Stimulated activated CD8-positive, alpha-beta memory T cell treated with anti-CD3 and anti-CD28 coated beads, Interleukin-15, amount 100 ng/mL, for 48 hours (primary cell): ENCODE measurements at regions not wholly inside any gene's neighbourhood (a gene's known extent, or its start where the extent isn't known, plus 50 kb on each side); places are given as distances from the start of the nearest gene placed in this dataset.
A peak's percentile ranks its signal among the peaks of the same experiment; 100 is the strongest.
"Not testable (repeated sequence)": the region's sequence is repeated elsewhere in the genome, so short reads cannot be mapped to it uniquely, and the experiment has no call there.

Experiments used
- DNase-seq, 2 donors: peaks; one replicate each; pipeline ENCODE4 v3.0.0-alpha.2; 2020; ENCODE audit warnings: low read depth in 2 of 2

DNA sequence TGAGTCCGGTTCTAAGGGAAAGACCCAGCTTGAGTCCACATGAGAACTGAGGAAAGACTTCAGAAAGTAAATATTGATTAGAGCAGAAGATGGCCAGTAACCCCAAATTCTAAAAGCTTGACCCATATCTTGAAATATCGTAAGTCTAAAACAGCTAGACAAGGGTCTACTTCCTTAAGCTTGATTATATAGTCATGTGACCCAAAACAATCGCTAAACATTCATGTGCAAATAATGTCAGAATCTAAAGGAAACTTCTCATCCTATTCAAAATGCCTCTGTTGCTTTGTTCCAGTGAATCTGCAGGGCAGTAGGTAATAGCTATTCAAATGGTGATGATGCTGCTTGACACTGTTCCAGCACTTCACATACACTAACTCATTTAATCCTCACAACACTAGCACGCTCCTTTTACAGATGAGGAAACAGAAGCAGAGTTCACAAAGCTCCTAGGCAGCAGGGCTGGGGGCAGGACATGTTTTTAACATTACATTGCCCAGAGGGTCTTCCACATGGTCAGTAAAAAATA is 52.6 kb downstream of the TCF20 start:
- no peak for DNase-seq

DNA sequence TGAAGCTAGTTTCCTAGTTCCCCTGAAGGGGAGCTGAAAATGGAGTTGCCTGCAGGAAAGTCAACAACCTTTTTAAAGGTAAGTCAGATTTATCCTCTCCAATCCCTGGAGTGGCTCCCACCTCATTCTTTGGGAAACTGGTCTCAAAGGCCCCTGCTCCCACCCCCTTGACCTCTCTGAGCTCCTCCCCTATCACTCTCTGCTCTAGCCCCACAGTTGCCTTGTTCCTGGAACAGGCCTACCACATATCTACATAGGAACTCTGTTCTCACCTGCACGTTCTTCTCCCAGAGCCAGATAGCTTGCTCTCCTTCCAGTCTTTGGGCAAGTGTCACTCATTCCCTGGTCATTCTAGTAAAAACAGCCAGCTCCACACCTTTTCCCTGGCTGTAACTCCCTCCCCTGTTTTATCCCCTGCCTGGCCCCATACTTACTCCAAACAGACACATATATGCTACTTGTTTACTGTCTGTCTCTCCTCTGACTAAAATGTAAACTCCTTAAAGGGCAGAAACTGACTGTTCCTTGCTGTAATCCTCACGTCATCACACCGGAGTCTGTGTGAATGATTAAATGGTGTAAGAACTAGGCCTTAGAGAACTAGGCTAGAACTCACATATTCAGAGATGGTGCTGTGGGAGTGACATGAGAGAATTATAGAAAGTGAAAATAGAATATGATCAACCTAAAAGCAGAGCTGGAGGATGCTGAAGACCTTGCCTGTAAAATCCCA is 53.3 kb downstream of the TCF20 start:
- no peak for DNase-seq

DNA sequence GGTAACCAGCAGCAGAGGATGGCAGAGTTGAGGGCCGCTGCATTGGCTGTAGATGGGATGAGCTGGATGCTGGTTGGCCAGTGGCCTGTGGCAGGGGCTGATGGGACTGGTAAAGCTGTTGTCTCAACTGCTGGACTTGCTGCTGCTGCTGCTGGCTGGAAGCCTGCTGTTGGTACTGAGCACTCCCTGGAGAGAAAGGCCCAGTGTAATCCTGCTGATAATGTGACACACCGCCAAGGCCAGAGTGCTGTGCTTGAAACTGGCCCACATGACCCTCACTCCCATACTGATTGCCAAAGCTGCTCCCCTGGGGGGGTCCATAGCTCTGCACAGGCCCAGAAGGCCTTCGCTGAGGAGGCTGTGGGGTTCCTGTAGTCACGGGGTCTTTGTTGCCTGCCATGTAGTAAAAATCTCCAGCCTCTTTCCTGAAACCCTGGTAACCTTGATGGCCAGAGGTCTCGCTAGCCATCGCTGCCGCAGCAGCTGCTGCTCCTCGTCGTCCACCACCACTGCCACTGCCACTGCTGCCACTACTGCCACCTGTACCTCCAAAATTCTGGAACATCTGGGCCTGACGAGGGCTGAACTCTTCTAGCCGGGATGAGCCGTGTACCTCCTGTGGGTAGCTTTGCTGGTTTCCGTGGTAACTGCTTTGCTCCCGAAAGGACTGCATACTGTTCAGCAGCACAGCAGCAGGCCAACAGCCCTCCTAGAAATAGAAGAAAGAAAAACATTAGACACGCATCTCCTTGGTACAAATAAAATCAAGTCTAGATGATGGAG is 55.6 kb downstream of the TCF20 start:
- no peak for DNase-seq

DNA sequence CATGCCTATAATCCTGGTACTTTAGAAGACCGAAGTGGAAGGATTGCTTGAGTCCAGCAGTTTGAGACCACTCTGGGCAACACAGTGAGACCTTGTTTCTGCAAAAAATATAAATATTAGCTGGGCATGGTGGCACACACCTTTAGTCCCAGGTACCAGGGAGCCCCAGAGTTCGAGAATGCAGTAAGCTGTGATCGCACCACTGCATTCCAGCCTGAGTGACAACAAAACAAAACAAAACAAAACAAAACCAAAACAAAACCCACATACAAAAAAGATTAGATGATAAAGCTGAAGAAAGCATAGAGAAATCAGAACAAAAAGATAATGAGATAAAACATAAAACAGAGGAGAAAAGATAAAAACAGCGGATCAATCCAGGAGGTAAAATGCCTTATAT is 62.1 kb downstream of the TCF20 start:
- DNase-seq = no peak

DNA sequence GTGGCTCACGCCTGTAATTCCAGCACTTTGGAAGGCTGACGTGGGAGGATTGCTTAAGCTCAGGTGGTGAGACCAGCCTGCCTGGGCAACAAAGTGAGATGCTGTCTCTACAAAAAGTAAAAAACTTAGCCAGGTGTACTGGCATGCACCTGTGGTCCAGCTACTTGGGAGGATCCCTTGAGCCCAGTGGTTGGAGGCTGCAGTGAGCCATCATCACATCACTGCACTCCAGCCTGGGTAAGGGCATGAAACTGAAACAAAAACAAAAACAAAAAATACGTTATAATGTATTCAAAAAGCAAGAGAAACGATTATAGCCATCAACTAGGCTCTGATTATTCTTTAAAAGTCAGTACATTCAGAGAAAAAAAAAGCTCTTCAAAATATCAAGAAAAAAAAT is 62.5 kb downstream of the TCF20 start:
- DNase-seq = no peak

DNA sequence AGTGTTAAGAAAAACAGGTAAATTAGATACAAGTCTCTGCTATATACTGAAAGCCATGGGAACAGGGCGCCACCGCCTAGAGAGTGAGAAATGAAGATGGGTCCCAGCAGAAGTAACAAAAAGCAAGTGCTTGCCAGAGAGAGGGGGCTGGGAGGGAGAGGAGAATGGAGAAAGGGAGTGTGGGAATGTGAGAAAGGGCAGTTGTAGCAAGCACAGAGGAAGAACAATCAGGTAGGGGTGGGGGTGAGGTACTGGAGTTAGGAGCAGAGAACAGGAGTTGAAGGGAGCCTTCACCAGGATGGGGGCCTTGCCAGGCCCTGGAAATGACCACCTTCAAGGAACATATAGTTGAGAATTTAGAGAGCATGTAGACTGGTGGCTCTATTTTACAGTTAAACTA is 66.8 kb downstream of the TCF20 start:
- DNase-seq = no peak

DNA sequence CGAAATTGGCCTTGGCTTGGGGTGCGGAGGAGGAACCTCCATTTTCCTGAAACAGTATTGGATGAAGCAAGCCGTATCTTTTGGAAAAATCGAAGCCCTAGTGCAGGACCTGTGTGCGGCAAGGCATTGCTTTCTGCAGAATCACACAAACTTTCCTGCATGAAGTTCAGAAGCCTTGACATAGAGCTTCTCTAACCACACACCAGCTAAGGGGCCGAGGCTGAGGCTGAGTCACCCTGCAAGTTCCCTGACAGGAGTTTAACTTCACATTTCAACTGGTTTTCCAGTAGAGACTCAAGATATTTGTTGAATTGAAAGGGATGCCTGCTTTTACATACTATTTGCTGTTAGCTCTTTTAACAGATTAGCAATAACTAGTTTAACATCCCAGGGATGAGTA is 67.8 kb downstream of the TCF20 start:
- DNase-seq = peak; percentile 30 to 32

DNA sequence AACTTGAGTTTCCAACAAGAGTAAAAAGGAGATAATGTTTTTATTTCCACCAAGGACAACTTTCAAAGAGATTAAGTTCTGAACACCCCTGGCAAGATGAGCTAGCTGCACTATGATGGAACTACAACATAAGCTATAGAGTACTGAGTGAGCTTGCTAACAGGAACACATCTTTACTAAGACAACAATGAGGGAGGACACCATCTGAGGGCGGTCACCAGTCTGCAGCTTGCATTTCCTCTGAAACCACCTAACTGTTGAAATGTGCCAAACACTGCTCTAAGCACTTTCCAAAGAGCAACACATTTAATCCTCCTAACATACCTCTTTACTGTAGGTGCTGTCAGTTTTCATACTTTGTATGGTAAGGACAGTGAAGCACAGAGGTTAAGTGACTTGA is 68.4 kb downstream of the TCF20 start:
- DNase-seq = no peak

DNA sequence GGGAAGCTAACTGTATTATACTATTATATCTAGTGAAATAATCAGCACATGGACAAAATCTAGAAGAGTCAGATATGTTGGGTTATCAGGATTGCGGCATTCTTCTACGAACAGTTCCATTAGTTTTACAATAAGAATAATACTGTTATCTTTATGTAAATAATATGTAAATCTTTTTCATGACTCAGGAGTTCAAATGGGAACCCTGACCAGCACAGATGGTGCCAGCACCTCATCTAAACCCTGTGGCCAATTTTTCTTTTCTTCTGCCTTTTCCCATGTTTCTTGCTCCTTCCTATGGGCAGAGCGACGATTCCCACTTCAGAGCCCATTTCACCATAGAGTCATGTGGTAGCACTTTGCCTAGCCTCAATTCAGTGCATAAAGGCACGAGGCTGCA is 68.4 kb upstream of the CYP2D6 start:
- no peak for DNase-seq

DNA sequence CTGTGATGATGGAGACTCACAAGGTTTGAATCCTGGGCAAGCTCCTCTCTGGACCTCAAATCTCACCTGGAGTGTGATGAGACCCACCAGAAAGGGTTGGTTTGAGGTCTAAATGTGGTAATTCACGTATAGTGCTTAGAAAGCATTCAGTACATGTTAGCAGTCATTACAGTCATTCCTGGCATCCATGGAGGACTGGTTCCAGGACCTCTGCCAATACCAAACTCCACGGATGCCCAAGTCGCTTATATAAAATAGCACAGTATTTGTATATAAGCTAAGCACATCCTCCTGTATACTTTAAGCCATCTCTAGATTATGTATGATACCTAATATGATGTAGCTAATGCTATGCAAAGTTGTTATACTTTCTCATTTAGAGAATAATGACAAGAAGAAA is 67.6 kb upstream of the CYP2D6 start:
- DNase-seq = no peak

DNA sequence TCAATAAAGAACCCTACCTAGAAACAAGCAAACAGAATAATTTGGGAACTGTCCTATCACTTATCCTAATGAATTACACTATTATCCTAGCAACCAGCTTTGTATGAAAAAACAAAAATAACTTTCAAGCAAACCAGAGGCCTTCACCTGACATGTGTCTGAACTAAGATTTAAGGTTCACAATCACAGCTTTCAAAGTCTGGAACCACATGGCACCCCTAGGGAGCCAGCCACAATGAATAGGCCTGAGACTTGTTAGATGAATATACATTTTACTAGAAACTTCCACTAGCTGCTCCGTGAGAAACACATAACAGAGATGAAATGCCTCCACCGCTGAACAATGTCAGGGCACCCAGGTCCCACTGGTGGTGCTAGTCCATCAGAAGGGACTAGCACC is 65.8 kb upstream of the CYP2D6 start:
- no peak for DNase-seq

DNA sequence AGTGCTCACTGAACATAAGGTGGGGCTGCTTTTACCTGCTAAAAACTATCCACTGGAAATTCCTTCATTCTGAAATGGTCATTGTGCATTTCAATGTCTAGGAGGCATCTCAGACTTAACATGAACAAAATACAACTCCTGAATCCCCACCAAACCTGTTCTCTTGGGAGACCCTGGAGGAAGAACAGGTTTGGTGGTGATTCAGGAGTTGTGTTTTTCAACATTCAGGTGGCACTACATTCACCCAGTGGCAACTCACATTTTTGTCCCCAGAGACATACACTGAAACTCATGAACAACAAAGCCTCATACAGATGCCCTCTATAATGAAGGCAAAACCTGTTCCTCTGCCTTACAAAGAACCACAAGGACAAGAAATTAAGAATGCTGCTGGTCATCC is 64.3 kb upstream of the CYP2D6 start:
- no peak for DNase-seq

DNA sequence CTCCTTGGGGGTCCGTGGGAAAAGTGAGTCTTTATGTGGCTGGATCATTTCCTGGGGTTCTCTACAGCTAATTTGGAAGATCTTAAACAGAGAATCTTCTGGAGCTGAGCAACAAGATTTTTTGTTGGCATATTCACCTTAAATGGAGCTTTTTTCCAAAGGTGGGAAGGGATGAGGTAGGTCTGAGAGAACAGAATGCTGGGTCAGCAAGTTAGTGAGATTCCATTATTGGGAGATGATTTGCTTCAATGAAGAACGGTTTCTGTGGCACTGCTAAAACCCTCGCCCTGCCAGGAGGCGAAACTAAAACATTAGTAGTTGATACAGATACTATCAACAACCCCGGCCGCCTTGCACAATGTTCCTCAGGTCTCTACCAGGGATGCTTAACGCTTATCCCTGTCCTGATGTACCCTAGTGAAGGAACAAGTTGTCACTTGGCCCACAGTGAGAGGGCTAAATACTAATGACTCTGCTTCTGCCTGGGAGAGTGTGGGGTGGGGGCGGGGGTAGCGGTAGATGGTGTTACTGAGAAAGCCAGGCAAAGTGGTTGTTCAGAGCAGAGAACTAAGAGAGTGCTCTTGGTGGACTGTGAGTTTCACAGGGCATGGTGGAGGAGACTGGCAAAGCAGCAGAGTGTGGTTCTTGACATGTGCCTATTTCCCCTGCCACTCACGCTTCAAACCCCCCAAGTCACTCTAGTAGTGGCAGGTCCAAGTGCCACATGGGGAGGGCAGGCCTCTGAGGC is 63.7 kb upstream of the CYP2D6 start:
- DNase-seq = no peak

DNA sequence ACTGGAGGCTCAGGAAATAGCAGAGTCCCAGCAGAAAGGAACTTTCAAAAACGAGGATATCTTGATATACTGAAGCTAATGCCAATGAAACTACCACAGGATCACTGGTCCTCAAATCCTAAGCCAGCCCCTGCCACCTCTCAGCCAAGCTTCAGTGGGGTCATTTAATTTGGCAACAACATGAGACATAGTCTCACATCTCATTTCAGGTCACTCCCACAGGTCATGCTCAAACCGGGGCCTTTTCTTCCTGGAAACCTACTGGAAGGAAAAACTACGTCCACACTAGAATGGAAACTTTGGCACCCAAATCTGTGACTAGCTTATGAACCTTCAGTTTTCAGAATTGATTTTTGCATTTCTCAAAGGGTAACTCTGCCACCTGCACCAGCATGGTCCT is 61.9 kb upstream of the CYP2D6 start:
- no peak for DNase-seq

DNA sequence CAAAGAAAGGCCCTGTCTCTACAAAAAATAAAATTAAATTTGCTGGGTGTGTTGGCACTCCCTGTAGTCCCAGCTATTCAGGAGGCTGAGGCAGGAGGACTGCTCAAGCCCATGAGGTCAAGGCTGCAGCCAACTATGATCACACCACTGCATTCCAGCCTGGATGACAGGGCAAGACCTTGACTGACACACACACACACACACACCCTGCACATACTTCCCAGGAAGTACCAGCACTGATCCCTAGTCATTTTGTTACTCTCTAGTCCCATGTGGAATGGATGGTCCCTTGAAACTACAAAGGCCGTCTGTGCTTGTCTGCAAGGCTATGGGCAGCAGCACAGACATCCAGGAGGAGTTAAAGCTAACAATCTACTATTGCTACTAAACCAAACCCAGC is 59.7 kb upstream of the CYP2D6 start:
- DNase-seq = no peak

DNA sequence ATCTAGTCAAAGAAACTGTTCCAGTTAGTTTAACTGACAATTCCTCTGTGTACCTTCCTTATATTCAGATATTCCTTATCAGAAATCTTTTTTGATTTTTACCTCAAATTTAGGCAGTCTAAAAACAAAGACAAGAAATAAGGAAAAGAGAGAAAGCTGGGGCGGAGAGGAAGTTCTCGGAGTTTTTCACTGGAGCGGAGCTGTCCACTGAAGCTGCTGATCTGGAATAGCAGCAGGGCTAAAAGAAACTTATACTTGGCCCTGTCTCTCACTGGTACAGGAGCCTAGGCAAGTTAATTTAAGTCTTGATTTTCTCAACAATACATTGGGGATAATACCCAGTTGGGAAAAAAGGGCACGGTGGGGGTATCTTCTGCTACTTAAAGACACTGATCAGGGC is 59.2 kb upstream of the CYP2D6 start:
- DNase-seq = no peak

DNA sequence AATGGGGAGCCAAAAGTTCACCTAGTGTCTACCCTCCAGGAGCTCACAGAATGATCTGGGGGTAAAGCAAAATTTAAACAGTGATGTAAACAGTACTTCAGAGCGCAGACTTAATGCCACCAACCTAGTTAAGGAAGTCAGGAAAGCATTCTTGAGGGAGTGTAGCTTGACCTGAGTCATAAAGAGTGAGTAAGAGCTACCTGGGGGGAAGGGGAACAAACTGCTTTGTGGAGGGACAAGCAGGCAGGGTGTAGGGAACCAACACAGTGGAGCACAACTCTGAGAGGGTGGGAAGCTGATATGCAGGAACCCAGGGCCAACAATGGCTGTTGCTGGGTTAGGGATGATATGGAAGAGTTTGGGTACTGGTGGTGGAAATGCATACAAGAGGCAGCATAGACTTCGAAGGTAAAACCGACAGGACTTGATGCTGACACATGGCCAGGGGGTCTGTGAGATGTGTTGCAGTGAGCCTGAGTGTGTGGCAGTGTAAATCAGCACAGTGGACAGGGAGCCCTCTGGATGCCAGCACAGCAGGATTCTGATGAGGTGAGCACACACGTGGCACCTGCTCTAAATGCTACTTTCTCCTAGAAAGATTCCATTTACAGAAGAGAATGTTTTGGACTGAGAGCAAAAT is 58.3 kb upstream of the CYP2D6 start:
- no peak for DNase-seq

DNA sequence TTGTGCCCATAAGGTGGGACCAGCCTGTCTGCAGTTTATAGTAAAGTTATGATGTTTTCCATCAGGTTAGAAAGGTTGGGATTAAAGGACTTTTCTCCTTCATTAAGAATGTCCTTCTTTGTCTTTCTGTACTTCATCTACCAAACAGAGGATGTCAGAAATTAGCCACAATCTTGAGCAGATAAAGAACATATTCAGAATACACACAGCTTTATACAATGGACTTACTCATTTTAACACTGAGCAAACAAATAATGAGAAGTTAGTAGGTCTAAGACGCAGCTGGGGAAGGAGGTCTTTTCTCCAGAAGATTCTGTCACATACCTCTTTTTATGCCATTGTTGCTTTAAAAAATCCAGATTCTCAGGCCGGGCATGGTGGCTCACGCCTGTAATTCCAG is 57.0 kb upstream of the CYP2D6 start:
- DNase-seq = no peak

DNA sequence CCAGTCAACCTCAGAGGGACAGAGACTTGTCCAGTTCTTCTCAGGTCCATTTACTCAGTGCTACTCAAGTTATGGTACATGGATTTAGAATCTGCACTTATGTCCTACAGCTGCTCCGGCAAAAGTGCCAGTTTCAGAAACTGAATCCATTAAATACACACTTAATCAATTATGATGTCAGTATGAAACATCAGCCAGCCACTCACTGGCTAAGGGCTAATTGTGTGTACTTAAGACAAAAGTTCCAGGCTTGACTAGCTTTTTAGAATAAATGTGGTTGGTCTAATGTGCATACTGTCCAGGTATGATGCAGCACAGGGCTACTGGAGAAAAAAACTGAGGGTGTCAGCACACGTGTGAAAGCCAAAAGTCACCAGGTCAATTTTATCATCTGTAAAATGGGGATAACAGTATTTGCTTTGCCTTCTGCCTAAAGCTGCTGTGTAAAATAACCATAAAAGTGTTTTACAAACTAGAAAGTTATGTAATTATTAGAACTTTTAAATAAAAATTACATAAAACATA is 55.4 kb upstream of the CYP2D6 start:
- no peak for DNase-seq

DNA sequence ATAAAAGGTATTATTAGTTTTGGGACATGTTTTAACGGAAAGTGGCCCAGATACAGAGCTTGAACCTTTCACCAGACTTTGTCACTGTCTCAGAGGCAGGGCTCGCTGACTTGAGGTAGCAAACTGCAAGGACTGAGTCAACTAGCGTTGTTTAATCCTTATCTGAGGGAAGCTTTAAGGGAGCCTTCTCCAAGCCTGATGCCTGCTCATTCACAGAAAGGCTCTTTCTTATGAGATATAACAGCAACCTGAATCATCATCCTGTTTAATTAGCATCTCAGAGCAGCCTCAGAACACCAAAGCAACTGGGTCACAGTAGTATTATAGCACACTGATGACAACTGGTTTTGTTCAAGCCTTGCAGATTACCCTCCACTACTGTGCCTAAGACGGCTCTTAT is 54.2 kb upstream of the CYP2D6 start:
- no peak for DNase-seq

DNA sequence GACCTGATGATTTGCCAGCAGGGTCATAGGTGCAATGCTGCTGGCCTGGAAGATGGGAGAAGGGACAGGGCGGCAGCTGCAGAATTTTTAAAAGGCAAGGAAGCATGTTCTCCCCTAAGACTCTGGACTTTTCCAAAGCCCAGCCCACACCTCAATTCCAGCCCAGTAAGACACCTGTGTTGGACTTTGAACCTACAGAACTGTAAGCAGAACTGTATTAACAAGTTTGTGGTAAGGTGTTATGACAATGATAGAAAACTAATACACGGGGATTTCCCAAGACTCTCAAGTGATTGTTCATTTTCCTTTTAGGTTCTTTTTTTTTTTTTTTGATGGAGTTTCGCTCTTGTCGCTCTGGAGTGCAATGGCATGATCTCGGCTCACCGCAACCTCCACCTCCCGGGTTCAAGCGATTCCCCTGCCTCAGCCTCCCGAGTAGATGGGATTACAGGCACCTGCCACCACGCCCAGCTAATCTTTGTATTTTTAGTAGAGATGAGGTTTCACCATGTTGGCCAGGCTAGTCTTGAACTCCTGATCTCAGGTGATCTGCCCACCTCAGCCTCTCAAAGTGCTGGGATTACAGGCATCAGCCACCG is 53.0 kb upstream of the CYP2D6 start:
- not testable (repeated sequence) for DNase-seq
